HepG2 (cell line): ENCODE measurements at regions not wholly inside any gene's neighbourhood (a gene's known extent, or its start where the extent isn't known, plus 50 kb on each side); places are given as distances from the start of the nearest gene placed in this dataset.

ENCODE experiments used
- ATAC-seq: fragments of 200-7000 bp; cut with Tn5 transposase; 3 replicates; pipeline ENCODE4 v1.9.1; 2020; ENCODE audit warnings: mild to moderate bottlenecking, moderate library complexity
- BruUV-seq: library from RNA; stranded (reverse); fragments of 400-500 nt; replicated peaks from 2 replicates; lab custom pipeline; 2021; lab: Mats Ljungman, UMichigan
- CTCF ChIA-PET: fragments of 300-600 bp; formaldehyde crosslinking; extraction: SDS; loops from one replicate; lab custom pipeline; 2021; ENCODE audit warnings: low total read pairs, inconsistent platforms, low intra/inter-chr PET ratio; lab: Yijun Ruan, JAX
- POLR2A ChIA-PET: fragments of 350-600 bp; sonication (Branson Sonifier 250); formaldehyde crosslinking; loops from one replicate; lab custom pipeline; 2020; ENCODE audit warnings: antibody characterized with exemption, inconsistent platforms; lab: Yijun Ruan, JAX
- DNase-seq: peaks from one replicate; pipeline ENCODE4 v3.0.0-alpha.2; 2015; ENCODE audit warnings: low spot score
- FAIRE-seq: peaks from 3 replicates; lab custom pipeline; 2011; peaks lifted over from hg19 to GRCh38; lab: Jason Lieb, UNC
- H2AFZ ChIP-seq: one replicate; pipeline ENCODE4 v1.6.1; 2011; ENCODE audit warnings: low read length, inconsistent platforms
- H3K27ac ChIP-seq: fragments of 300-600 bp; 3 replicates; pipeline ENCODE4 v1.8.0; 2011; ENCODE audit warnings: mixed run types, mild to moderate bottlenecking, mixed read lengths, low read length, inconsistent platforms; ENCODE audit not compliant: insufficient read depth; ENCODE audit errors: extremely low read length
- H3K27me3 ChIP-seq, 2 experiments: fragments of 200-600 bp in 1 of 2; 2 replicates in 1 of 2; 3 replicates in 1 of 2; pipeline versions ENCODE4 v1.6.0 to v1.8.0; 2011; ENCODE audit warnings: low read length in 2 of 2, mild to moderate bottlenecking in 2 of 2, moderate library complexity in 2 of 2, inconsistent platforms in 1 of 2; ENCODE audit not compliant: insufficient read depth in 2 of 2, control insufficient read depth in 1 of 2
- H3K36me3 ChIP-seq, 2 experiments: fragments of 200-600 bp in 1 of 2; replicated peaks in 1 of 2; 2 replicates in 1 of 2; 3 replicates in 1 of 2; pipeline versions ENCODE4 v1.5.1 to v1.8.0; 2011; ENCODE audit warnings: low read length in 2 of 2, inconsistent platforms in 1 of 2; ENCODE audit not compliant: insufficient read depth in 2 of 2, control insufficient read depth in 1 of 2
- H3K4me1 ChIP-seq: 2 replicates; pipeline ENCODE4 v1.5.1; 2012; ENCODE audit warnings: low read length, inconsistent platforms; ENCODE audit not compliant: insufficient read depth
- H3K4me2 ChIP-seq: 2 replicates; pipeline ENCODE4 v1.6.0; 2011; ENCODE audit warnings: low read depth, low read length, inconsistent platforms
- H3K4me3 ChIP-seq, 3 experiments: fragments of 200-600 bp in 1 of 3; sonication (generic), shearing (Covaris generic) in 1 of 3; replicated peaks in 1 of 3; 2 replicates each; pipeline ENCODE4 v1.5.1; 2011 to 2016; ENCODE audit warnings: low read length in 3 of 3, inconsistent platforms in 2 of 3, low read depth in 2 of 3, mild to moderate bottlenecking in 2 of 3, control low read depth in 1 of 3, mixed read lengths in 1 of 3; ENCODE audit not compliant: insufficient read depth in 1 of 3
- H3K79me2 ChIP-seq: one replicate; pipeline ENCODE4 v1.6.1; 2011; ENCODE audit warnings: low read length, inconsistent platforms; ENCODE audit not compliant: insufficient read depth
- H3K9ac ChIP-seq: 2 replicates; pipeline ENCODE4 v1.6.0; 2011; ENCODE audit warnings: mild to moderate bottlenecking, low read depth, low read length, inconsistent platforms; ENCODE audit not compliant: insufficient read depth
- H3K9me3 ChIP-seq: 2 replicates; pipeline ENCODE4 v1.5.1; 2012; ENCODE audit warnings: mild to moderate bottlenecking, low read length
- H4K20me1 ChIP-seq: 2 replicates; pipeline ENCODE4 v1.6.0; 2011; ENCODE audit warnings: inconsistent platforms, mild to moderate bottlenecking, low read length, moderate library complexity; ENCODE audit not compliant: insufficient read depth
- KLF12 ChIP-seq: sonication (generic); formaldehyde crosslinking; IDR thresholded peaks from 2 replicates; pipeline ENCODE4 v1.4.0; 2020; ENCODE audit warnings: missing genetic modification reagents, borderline replicate concordance
- KLF13 ChIP-seq: sonication (generic); formaldehyde crosslinking; IDR thresholded peaks from 2 replicates; pipeline ENCODE4 v1.4.0; 2020; ENCODE audit warnings: mild to moderate bottlenecking, missing genetic modification reagents
- MAZ ChIP-seq, 2 experiments: sonication (generic) in 1 of 2; formaldehyde crosslinking in 1 of 2; IDR thresholded peaks; 2 replicates each; pipeline versions ENCODE4 v1.5.0 to v1.6.1; 2012 to 2020; ENCODE audit warnings: low read depth in 2 of 2, mild to moderate bottlenecking in 2 of 2, borderline replicate concordance in 1 of 2, improper control_type of control experiment in 1 of 2, low read length in 1 of 2, missing genetic modification reagents in 1 of 2, moderate library complexity in 1 of 2
- TBP ChIP-seq: sonication (generic); formaldehyde crosslinking; IDR thresholded peaks from 2 replicates; pipeline ENCODE4 v1.5.0; 2020; ENCODE audit warnings: missing genetic modification reagents
- WGBS: methylation state at CpG from one replicate; pipeline ENCODE4 v1.1.6; 2017; ENCODE audit warnings: low lambda C conversion rate; 5-methylcytosine and 5-hydroxymethylcytosine counted together
- in situ Hi-C: cut with HindIII; loops from 2 replicates; pipeline ENCODE4 v1.10.0; 2017; ENCODE audit warnings: low pct_unique_long_range_greater_than_20kb; ENCODE audit not compliant: extremely low pct_ligation_motif_present
- intact Hi-C: fragments of 100-400 bp; cut with micrococcal nuclease; formaldehyde crosslinking; loops from one replicate; pipeline ENCODE4 v1.10.0; 2022; ENCODE audit not compliant: unreplicated experiment
- TF ChIP-seq, protein P1 (sequence below): sonication (generic); formaldehyde crosslinking; IDR thresholded peaks from 2 replicates; pipeline ENCODE4 v1.5.0; 2020; ENCODE audit warnings: missing genetic modification reagents
- TF ChIP-seq, protein P2 (sequence below): sonication (generic); formaldehyde crosslinking; IDR thresholded peaks from 2 replicates; pipeline ENCODE4 v1.5.0; 2020; ENCODE audit warnings: missing genetic modification reagents, mild to moderate bottlenecking, borderline replicate concordance
- TF ChIP-seq, protein P3 (sequence below): sonication (generic); formaldehyde crosslinking; IDR thresholded peaks from 2 replicates; pipeline ENCODE4 v1.5.0; 2020; ENCODE audit warnings: mild to moderate bottlenecking, missing genetic modification reagents, moderate library complexity
- TF ChIP-seq, protein P4 (sequence below): IDR thresholded peaks from 2 replicates; pipeline ENCODE4 v1.6.1; 2016
- TF ChIP-seq, protein P5 (sequence below): sonication (generic); formaldehyde crosslinking; IDR thresholded peaks from 2 replicates; pipeline ENCODE4 v1.4.0; 2020; ENCODE audit warnings: missing genetic modification reagents

DNA sequence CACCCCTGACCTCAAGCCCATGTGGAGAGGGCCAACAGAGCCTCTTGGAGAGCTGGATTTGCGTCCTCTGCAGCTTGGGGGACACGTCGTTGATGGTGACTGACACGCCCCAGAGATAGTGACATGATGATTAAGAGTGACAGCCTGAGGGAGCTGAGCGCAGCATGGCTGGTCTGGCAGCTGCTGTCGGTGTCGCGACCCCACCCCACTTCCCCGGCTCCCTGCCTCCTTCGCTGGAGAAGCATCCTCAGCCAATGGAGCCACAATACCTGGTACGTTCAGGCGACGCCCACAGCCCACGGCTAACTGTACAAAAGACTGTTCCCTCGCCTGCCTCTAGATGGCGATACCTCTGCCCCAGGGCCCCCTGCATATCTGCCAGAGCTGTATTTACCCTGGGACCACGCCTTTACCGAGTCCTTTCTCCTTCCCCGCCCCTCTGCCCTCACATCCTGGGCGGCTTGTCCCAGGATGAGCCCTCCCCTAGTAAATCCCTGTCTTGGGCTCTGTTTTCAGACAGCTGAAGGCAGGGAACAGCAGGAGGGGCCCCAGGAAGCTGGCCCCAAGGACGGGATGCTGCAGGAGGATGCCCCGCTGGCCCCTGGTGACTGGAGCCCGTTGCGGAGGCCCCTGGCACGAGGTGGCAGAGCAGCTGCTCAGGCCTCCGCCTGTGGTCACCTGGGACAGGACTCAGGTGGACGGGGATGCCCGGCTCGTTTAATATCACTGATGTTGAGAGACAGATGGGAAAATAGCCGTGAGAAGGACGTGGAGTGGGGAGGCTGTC, 90.6 kb downstream of the RPS6KA4 start:
- Histone ChIP-seq H3K9ac (no peak overlapping the region), H3K27ac (no peak overlapping the region), H3K36me3 (no peaks in the 10 kb centered on the region), H3K79me2 (no peaks in the 10 kb centered on the region), H3K9me3 (no peaks in the 10 kb centered on the region), H2AFZ (no peak overlapping the region), H3K27me3 (peaks cover 3 to 54% of the 10 kb centered on the region in 2 experiments; a peak in 3 of 5 replicates), H3K4me2 (peak overlapping the region; percentile 34; the same call in 1 of the 2 replicates), H3K4me1 (peaks cover 17% of the 10 kb centered on the region), H4K20me1 (no peaks in the 10 kb centered on the region), H3K4me3 (peak overlapping the region in 1 of 3 experiments; percentile 15; a peak in 1 of 6 replicates)
- intact Hi-C loops = loop anchor here (5.0 kb wide), 1 partner anchor 203 kb away; no protein-coding TSS in a partner anchor
- FAIRE-seq (peak; percentile 55), ATAC-seq (peak; percentile 95), DNase-seq (peak; percentile 66)
- BruUV-seq = no TSS peak
- in situ Hi-C loops = loop anchor here (10.0 kb wide), 1 partner anchor 205 kb away; no protein-coding TSS in a partner anchor
- ChIA-PET CTCF (interaction anchor here (1.2 to 2.2 kb wide), 3 partner anchors 201 to 239 kb away, joined by 4 to 13 read pairs (median 5); no protein-coding TSS in a partner anchor), POLR2A (no interaction called here)
- 5% methylated on average over 9 of the region's 31 CpGs for WGBS
- TF ChIP-seq, protein P1, sequence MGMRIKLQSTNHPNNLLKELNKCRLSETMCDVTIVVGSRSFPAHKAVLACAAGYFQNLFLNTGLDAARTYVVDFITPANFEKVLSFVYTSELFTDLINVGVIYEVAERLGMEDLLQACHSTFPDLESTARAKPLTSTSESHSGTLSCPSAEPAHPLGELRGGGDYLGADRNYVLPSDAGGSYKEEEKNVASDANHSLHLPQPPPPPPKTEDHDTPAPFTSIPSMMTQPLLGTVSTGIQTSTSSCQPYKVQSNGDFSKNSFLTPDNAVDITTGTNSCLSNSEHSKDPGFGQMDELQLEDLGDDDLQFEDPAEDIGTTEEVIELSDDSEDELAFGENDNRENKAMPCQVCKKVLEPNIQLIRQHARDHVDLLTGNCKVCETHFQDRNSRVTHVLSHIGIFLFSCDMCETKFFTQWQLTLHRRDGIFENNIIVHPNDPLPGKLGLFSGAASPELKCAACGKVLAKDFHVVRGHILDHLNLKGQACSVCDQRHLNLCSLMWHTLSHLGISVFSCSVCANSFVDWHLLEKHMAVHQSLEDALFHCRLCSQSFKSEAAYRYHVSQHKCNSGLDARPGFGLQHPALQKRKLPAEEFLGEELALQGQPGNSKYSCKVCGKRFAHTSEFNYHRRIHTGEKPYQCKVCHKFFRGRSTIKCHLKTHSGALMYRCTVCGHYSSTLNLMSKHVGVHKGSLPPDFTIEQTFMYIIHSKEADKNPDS (CRISPR knock-in tag) = no peak
- TF ChIP-seq, protein P2, sequence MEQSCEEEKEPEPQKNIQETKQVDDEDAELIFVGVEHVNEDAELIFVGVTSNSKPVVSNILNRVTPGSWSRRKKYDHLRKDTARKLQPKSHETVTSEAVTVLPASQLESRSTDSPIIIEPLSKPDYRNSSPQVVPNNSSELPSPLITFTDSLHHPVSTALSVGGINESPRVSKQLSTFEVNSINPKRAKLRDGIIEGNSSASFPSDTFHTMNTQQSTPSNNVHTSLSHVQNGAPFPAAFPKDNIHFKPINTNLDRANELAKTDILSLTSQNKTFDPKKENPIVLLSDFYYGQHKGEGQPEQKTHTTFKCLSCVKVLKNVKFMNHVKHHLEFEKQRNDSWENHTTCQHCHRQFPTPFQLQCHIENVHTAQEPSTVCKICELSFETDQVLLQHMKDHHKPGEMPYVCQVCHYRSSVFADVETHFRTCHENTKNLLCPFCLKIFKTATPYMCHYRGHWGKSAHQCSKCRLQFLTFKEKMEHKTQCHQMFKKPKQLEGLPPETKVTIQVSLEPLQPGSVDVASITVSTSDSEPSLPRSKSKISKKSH (CRISPR knock-in tag) = 0 out of 2 replicates have a peak, but pooled peaks have one; percentile 38
- TF ChIP-seq, protein P3, sequence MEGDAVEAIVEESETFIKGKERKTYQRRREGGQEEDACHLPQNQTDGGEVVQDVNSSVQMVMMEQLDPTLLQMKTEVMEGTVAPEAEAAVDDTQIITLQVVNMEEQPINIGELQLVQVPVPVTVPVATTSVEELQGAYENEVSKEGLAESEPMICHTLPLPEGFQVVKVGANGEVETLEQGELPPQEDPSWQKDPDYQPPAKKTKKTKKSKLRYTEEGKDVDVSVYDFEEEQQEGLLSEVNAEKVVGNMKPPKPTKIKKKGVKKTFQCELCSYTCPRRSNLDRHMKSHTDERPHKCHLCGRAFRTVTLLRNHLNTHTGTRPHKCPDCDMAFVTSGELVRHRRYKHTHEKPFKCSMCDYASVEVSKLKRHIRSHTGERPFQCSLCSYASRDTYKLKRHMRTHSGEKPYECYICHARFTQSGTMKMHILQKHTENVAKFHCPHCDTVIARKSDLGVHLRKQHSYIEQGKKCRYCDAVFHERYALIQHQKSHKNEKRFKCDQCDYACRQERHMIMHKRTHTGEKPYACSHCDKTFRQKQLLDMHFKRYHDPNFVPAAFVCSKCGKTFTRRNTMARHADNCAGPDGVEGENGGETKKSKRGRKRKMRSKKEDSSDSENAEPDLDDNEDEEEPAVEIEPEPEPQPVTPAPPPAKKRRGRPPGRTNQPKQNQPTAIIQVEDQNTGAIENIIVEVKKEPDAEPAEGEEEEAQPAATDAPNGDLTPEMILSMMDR (CRISPR knock-in tag) = peak; percentile 73
- TF ChIP-seq KLF12 (CRISPR knock-in tag) = 0 out of 2 replicates have a peak, but pooled peaks have one; percentile 55
- TF ChIP-seq, protein P4, sequence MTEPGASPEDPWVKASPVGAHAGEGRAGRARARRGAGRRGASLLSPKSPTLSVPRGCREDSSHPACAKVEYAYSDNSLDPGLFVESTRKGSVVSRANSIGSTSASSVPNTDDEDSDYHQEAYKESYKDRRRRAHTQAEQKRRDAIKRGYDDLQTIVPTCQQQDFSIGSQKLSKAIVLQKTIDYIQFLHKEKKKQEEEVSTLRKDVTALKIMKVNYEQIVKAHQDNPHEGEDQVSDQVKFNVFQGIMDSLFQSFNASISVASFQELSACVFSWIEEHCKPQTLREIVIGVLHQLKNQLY (CRISPR knock-in tag) = no peak
- 0 out of 2 replicates have a peak, but pooled peaks have one; percentile 35 for TF ChIP-seq MAZ (IDR thresholded peaks at IDR 0.05; ENCODE audit: borderline replicate concordance, low read depth, low read length)
- no peak for TF ChIP-seq MAZ (CRISPR knock-in tag; IDR thresholded peaks at IDR 0.05; ENCODE audit: low read depth)
- TF ChIP-seq, protein P5, sequence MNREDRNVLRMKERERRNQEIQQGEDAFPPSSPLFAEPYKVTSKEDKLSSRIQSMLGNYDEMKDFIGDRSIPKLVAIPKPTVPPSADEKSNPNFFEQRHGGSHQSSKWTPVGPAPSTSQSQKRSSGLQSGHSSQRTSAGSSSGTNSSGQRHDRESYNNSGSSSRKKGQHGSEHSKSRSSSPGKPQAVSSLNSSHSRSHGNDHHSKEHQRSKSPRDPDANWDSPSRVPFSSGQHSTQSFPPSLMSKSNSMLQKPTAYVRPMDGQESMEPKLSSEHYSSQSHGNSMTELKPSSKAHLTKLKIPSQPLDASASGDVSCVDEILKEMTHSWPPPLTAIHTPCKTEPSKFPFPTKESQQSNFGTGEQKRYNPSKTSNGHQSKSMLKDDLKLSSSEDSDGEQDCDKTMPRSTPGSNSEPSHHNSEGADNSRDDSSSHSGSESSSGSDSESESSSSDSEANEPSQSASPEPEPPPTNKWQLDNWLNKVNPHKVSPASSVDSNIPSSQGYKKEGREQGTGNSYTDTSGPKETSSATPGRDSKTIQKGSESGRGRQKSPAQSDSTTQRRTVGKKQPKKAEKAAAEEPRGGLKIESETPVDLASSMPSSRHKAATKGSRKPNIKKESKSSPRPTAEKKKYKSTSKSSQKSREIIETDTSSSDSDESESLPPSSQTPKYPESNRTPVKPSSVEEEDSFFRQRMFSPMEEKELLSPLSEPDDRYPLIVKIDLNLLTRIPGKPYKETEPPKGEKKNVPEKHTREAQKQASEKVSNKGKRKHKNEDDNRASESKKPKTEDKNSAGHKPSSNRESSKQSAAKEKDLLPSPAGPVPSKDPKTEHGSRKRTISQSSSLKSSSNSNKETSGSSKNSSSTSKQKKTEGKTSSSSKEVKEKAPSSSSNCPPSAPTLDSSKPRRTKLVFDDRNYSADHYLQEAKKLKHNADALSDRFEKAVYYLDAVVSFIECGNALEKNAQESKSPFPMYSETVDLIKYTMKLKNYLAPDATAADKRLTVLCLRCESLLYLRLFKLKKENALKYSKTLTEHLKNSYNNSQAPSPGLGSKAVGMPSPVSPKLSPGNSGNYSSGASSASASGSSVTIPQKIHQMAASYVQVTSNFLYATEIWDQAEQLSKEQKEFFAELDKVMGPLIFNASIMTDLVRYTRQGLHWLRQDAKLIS (CRISPR knock-in tag) = no peak
- TF ChIP-seq TBP (CRISPR knock-in tag) = no peak
- no peak for TF ChIP-seq KLF13 (CRISPR knock-in tag)
